NCI-H1436 (cell line): ENCODE measurements at regions not wholly inside any gene's neighbourhood (a gene's known extent, or its start where the extent isn't known, plus 50 kb on each side); places are given as distances from the start of the nearest gene placed in this dataset.
"Not testable (repeated sequence)": the region's sequence is repeated elsewhere in the genome, so short reads cannot be mapped to it uniquely, and the experiment has no call there.

ENCODE experiments used
- DNase-seq: peaks from one replicate; lab custom pipeline; 2025; lab: John Stamatoyannopoulos, UW

DNA sequence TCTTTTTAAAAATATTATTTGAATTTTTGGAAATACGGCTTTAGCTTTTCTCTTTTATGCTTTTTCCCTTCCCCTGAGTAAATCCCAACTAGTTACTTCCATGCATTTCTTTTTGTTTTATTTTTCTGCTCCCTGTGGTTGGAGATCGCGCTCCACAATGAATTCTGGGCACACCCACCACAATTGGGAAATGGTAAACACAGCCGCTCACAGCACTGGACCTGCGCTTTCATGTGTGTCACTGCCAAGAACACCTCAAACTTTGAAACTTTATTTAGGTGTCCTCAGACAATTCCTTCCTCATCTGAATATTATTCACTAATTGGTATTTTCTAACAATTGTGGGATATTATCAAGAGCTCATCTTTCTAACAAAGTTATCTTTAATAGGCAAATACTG lies 82.8 kb upstream of the TMEM18 start:
- DNase-seq: no peak

- DNase-seq: no peak
Observed at GRCh38 chr2:758073-758820, 81.0 kb upstream of the TMEM18 start.

GRCh38 chr2:753123-753522 lies 75.9 kb upstream of the TMEM18 start:
- DNase-seq: no peak

DNA sequence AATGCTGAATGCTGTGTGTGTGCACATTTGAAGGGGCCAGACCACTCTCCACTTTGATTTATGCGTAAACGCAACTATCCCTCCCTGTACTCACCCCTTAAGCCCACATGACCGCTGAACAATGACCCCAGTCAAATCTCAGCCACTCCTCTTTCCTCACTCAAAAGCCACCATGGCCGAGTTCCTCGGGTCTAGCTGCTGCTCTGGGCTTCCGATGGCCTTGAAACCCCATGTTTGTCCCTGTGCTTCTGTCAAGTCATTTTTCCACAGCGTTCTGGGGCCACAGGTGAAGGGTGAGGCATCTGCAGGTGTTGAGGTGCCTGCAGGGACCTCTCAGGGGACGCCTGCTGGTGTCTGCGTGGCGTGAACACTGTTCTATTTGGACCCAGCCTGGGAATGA lies 74.3 kb upstream of the TMEM18 start:
- DNase-seq: no peak

DNA sequence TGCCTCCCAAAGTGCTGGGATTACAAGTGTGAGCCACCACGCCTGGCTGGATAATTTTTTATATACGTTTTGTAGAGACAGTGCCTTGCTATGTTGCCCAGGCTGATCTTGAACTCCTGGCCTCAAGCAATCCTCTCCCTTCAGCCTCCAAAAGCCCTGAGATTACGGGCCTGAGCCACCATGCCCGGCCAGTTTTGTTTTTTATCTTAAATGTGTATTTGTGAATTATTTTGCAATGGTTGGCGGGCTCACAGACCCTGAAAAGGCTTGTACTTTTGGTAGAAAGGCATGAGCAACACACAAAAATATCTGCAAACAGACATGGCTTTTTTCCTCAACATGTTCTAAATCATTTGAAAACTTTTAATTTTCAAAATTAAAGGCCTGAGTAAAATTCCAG lies 73.4 kb upstream of the TMEM18 start:
- DNase-seq: no peak

DNA sequence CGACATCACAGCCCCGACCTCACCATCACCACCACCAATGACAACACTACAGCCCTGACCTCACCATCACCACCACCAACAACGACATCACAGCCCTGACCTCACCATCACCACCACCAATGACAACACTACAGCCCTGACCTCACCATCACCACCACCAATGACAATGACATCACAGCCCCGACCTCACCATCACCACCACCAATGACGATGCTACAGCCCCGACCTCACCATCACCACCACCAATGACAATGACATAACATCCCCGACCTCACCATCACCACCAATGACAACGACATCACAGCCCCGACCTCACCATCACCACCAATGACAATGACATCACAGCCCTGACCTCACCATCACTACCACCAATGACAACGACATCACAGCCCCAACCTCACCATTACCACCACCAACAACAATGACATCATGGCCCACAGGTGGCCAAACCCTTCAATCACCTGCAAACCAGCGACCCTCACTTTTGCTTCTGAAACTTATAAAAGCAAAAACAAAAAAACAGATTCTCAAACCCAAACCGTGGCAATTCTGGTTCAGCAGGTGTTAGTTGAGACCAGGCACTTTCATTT lies 70.7 kb upstream of the TMEM18 start:
- DNase-seq: no peak

DNA sequence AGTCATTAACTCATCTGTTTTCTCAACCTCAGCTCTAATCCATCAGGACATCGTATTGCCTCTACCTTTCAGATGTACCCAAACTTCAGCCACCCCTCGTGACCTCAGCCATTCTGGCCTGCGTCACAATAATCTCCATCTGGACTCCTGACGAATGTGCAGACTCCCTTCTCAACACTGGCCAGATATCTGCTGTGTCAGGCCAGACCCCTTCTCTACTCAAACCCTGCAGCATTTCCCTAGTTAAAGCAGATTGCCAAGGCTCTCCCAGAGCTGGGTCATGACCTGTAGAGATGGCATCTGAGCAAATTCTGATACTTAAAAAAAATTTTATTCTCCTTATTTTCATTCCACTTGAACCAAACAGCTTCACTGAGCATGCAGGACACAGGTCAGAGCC lies 69.5 kb upstream of the TMEM18 start:
- no peak for DNase-seq

- DNase-seq: no peak
Observed at GRCh38 chr2:744088-744487, 66.9 kb upstream of the TMEM18 start.

DNA sequence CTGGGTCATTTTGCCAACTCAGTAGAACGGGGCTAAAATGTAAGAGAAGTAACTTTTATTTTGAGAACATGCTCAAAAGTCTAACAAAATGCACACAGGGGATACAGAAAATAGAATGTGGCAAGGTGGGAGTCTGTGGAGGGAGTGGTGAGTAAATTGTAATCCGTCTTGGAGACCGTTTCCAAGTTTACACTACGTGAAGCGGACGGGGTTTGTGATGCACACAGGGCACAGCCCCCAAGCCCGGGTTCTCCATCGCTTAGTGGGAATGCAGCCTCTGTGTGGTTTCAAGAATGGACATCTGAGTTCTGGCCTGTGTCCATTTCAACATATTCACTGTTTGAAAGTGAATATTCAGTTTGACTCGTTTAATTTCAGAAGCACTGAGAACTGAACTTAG lies 65.0 kb upstream of the TMEM18 start:
- no peak for DNase-seq

DNA sequence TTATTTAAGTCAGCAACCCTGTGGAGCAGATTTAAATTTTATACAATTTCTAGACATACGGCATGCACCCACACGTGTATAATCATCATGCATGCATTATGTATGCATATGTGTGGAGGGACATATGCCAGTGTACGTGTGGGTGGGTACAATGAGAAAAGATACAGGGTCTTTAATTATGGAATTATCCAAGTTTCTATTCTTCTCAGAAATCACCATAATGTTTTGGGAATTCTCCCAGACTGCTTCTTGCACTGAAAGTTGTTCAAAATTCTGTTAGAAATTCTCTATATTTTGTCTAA lies 63.9 kb upstream of the TMEM18 start:
- no peak for DNase-seq

DNA sequence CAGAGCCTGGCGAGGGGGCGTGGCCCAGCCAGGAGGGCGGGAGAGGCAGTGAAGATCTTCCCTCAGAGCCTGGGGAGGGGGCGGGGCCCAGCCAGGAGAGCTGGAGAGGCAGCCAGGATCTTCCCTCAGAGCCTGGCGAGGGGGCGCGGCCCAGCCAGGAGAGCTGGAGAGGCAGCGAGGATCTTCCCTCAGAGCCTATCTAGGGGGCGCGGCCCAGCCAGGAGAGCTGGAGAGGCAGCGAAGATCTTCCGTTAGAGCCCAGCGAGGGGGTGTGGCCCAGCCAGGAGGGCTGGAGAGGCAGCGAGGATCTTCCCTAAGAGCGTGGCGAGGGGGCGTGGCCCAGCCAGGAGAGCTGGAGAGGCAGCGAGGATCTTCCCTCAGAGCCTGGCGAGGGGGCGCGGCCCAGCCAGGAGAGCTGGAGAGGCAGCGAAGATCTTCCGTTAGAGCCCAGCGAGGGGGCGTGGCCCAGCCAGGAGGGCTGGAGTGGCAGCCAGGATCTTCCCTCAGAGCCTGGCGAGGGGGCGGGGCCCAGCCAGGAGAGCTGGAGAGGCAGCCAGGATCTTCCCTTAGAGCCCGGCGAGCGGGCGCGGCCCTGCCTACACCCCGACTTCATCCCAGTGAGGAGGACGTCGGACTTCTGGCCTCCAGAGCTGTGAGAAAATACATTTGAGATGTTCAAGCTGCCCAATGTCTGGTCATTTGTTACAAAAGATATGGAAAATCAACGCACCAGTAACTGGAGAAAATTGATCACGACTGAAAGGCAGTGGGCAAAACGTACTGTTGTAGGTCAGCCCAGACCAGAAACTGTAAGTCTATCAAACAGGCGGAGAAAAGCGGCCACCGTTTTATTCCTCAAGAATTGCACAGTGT lies 63.4 kb upstream of the TMEM18 start:
- DNase-seq: peak; percentile 59

- DNase-seq: not testable (repeated sequence)
Observed at GRCh38 chr2:739864-740321, 62.7 kb upstream of the TMEM18 start.

DNA sequence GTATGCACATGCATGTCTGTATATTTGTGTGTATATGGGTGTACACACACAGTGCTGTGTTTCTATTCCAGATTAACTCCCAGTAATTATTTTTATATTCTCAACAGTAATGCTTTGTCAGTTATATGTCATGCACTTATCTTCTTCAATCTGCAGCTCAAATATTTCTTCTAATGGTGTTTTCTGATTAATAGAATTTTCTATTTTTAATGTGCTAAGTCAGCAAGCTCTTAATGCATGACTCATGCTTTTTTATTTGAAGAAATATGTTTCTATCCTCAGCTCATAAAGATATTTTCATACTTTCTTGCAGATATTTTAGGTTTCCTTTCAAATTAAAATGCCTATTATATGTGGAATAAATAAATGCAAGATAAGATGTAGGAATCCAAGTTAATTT lies 59.7 kb upstream of the TMEM18 start:
- no peak for DNase-seq

- no peak for DNase-seq
Observed at GRCh38 chr2:735670-736218, 58.5 kb upstream of the TMEM18 start.

GRCh38 chr2:734496-734895 lies 57.3 kb upstream of the TMEM18 start:
- DNase-seq: no peak

GRCh38 chr2:733495-733894 lies 56.3 kb upstream of the TMEM18 start:
- no peak for DNase-seq

GRCh38 chr2:733001-733400 lies 55.8 kb upstream of the TMEM18 start:
- DNase-seq: no peak

GRCh38 chr2:731711-732110 lies 54.5 kb upstream of the TMEM18 start:
- no peak for DNase-seq

DNA sequence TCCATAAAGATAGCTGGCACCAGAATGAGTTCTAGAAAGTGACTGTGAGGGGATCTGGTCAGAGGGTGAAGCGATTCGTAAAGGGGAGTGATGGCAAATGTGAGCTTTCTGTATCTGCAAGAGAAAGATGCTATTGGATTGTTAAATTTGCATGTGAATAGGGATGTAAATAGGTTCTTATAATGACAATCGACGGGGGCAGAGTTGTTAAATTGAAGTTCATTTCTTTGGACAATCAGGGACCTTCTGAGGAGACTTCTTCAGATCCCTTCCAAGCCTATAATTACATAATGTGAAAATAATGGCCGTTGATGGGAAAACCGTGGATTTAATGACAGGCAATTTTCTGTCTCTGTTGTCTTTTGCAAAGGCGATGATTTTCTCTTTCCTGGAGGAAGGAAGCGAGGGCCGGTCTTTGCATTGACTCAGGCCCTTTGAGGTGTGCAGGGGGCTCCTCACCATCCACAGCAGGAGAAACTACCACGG lies 52.2 kb upstream of the TMEM18 start:
- DNase-seq: no peak

DNA sequence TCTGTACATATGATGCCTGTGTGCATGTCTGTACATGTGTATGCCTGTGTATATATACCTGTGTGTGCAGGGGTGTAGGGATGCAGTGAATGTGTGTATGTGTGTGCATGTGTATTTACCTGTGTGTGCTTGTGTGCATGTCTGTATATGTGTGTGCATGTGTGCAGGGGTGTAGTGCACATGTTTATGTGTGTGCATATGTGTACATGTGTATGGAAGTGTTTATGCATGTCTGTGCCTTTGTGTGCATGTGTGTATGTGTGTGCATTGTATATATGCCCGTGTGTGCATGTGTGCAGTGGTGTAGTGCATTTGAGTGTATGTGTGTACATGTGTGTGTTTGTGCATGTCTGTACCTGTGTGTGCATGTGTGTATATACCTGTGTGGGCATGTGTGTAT lies 51.0 kb upstream of the TMEM18 start:
- no peak for DNase-seq

DNA sequence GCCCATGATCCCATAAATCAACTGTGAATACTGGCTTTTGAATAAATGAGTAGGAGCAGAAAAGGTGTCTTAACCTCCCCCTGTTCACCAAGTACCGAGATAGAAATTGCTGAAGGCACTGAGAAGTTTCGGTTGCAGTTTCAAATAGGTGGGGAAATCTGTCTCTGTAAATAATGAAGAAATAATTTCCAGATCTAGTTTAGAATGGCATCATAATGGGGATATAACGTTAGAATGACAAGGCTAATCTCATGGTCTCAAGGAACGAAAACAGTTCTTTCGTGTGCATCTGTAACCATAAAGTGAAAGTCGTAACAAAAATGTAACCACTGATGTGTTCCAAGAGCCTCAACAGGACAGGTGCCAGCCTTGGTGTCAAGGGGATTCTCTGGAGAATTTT lies 49.9 kb upstream of the TMEM18 start:
- no peak for DNase-seq
